HG03575 (cell line): ENCODE measurements at regions not wholly inside any gene's neighbourhood (a gene's known extent, or its start where the extent isn't known, plus 50 kb on each side); places are given as distances from the start of the nearest gene placed in this dataset.
"Not testable (repeated sequence)": the region's sequence is repeated elsewhere in the genome, so short reads cannot be mapped to it uniquely, and the experiment has no call there.

ENCODE experiments used
- ATAC-seq: cut with Tn5 transposase; IDR thresholded peaks from one replicate; pipeline ENCODE4 v1.9.1; 2021; ENCODE audit not compliant: unreplicated experiment, insufficient number of reproducible peaks, low FRiP score; ENCODE audit errors: extremely low read depth

GRCh38 chr17:69655902-69656301 is 241.4 kb downstream of the MAP2K6 start:
- ATAC-seq: no peak

GRCh38 chr17:69669441-69670178 is 255.1 kb downstream of the MAP2K6 start:
- no peak for ATAC-seq

- no peak for ATAC-seq
Measured at GRCh38 chr17:69672924-69673323, 258.4 kb downstream of the MAP2K6 start.

- no peak for ATAC-seq
Measured at GRCh38 chr17:69677130-69677529, 262.6 kb downstream of the MAP2K6 start.

GRCh38 chr17:69678206-69678605 is 263.7 kb downstream of the MAP2K6 start:
- ATAC-seq: no peak

GRCh38 chr17:69679829-69680228 is 265.3 kb downstream of the MAP2K6 start:
- no peak for ATAC-seq

GRCh38 chr17:69684251-69684650 is 269.8 kb downstream of the MAP2K6 start:
- no peak for ATAC-seq

GRCh38 chr17:69685150-69685549 is 270.7 kb downstream of the MAP2K6 start:
- ATAC-seq: not testable (repeated sequence)

- ATAC-seq: no peak
Measured at GRCh38 chr17:69690531-69690930, 276.0 kb downstream of the MAP2K6 start.

- ATAC-seq: no peak
Measured at GRCh38 chr17:69692171-69692570, 277.7 kb downstream of the MAP2K6 start.

GRCh38 chr17:69695646-69696045 is 281.1 kb downstream of the MAP2K6 start:
- no peak for ATAC-seq

- ATAC-seq: no peak
Measured at GRCh38 chr17:69696650-69697049, 282.2 kb downstream of the MAP2K6 start.

GRCh38 chr17:69698352-69698751 is 283.9 kb downstream of the MAP2K6 start:
- not testable (repeated sequence) for ATAC-seq

- no peak for ATAC-seq
Measured at GRCh38 chr17:69702078-69702477, 287.6 kb downstream of the MAP2K6 start.

GRCh38 chr17:69703751-69704150 is 289.3 kb downstream of the MAP2K6 start:
- ATAC-seq: no peak

- no peak for ATAC-seq
Measured at GRCh38 chr17:69704935-69705334, 290.4 kb downstream of the MAP2K6 start.

GRCh38 chr17:69706127-69706526 is 291.6 kb downstream of the MAP2K6 start:
- ATAC-seq: no peak

- no peak for ATAC-seq
Measured at GRCh38 chr17:69709441-69709840, 294.9 kb downstream of the MAP2K6 start.

GRCh38 chr17:69710926-69711325 is 296.4 kb downstream of the MAP2K6 start:
- no peak for ATAC-seq

GRCh38 chr17:69711541-69711940 is 297.0 kb downstream of the MAP2K6 start:
- ATAC-seq: no peak

GRCh38 chr17:69712801-69713311 is 298.4 kb downstream of the MAP2K6 start:
- no peak for ATAC-seq
